T-cell (primary cell): ENCODE measurements at regions not wholly inside any gene's neighbourhood (a gene's known extent, or its start where the extent isn't known, plus 50 kb on each side); places are given as distances from the start of the nearest gene placed in this dataset.

Source experiments
- ATAC-seq, 4 experiments: fragments of 200-7000 bp in 3 of 4; fragments of 150-1000 bp in 1 of 4; cut with Tn5 transposase; replicated peaks in 1 of 4; 1 replicate in 3 of 4; 2 replicates in 1 of 4; pipeline ENCODE4 v1.10.0; 2021; ENCODE audit warnings: moderate library complexity in 3 of 4, mild to moderate bottlenecking in 2 of 4, moderate number of reproducible peaks in 1 of 4
- CTCF ChIA-PET, 2 donors: fragments of 300-600 bp; sonication (Branson Sonifier 250); formaldehyde crosslinking; loops; one replicate each; lab custom pipeline; 2022; ENCODE audit warnings: antibody characterized with exemption in 2 of 2; lab: Charles Lee
- POLR2A ChIA-PET, 2 donors: fragments of 300-600 bp; sonication (Branson Sonifier 250); formaldehyde crosslinking; loops; one replicate each; lab custom pipeline; 2022; ENCODE audit warnings: antibody characterized with exemption in 2 of 2; lab: Charles Lee
- DNase-seq, 35 experiments: peaks; one replicate each; pipeline versions ENCODE4 v3.0.0 to v3.0.0-alpha.2; 2013 to 2023
- H3K27ac ChIP-seq: one replicate; pipeline ENCODE4 v1.5.1; 2013; ENCODE audit warnings: low read length
- H3K27me3 ChIP-seq, 2 experiments: replicated peaks in 1 of 2; 1 replicate in 1 of 2; 2 replicates in 1 of 2; pipeline versions ENCODE4 v1.6.1 to v1.7.0; 2013; ENCODE audit warnings: low read length in 1 of 2, mixed read lengths in 1 of 2; ENCODE audit not compliant: control insufficient read depth in 2 of 2, insufficient read depth in 2 of 2; ENCODE audit errors: extremely low read depth in 1 of 2
- H3K36me3 ChIP-seq, 2 donors: 1 replicate in 1 of 2; 2 replicates in 1 of 2; pipeline versions ENCODE4 v1.6.1 to v1.7.0; 2013; ENCODE audit warnings: low read length in 1 of 2; ENCODE audit not compliant: control insufficient read depth in 2 of 2, insufficient read depth in 1 of 2; ENCODE audit errors: extremely low read depth in 1 of 2
- H3K4me1 ChIP-seq, 2 experiments: 1 replicate in 1 of 2; 2 replicates in 1 of 2; pipeline versions ENCODE4 v1.6.1 to v1.7.0; 2013; ENCODE audit warnings: low read length in 2 of 2, mixed read lengths in 1 of 2; ENCODE audit not compliant: insufficient read depth in 2 of 2, control insufficient read depth in 1 of 2; ENCODE audit errors: extremely low read depth in 1 of 2
- H3K4me3 ChIP-seq, 2 donors: 1 replicate in 1 of 2; 2 replicates in 1 of 2; pipeline versions ENCODE4 v1.5.1 to v1.7.0; 2013; ENCODE audit warnings: mild to moderate bottlenecking in 2 of 2, low read length in 1 of 2, moderate library complexity in 1 of 2; ENCODE audit not compliant: control insufficient read depth in 1 of 2; ENCODE audit errors: extremely low read depth in 1 of 2
- H3K9me3 ChIP-seq: 2 replicates; pipeline ENCODE4 v1.7.0; 2013
- H3K27ac Mint-ChIP-seq, 2 donors: one replicate each; pipeline ENCODE4 v1.8.0; 2020 to 2021; ENCODE audit warnings: mild to moderate bottlenecking in 2 of 2, mixed read lengths in 2 of 2
- H3K27me3 Mint-ChIP-seq, 2 donors: one replicate each; pipeline ENCODE4 v1.8.0; 2021 to 2022; ENCODE audit warnings: mixed read lengths in 2 of 2
- H3K36me3 Mint-ChIP-seq: one replicate; pipeline ENCODE4 v1.8.0; 2021; ENCODE audit warnings: mixed read lengths
- H3K4me1 Mint-ChIP-seq, 3 donors: one replicate each; pipeline ENCODE4 v1.8.0; 2020 to 2022; ENCODE audit warnings: mixed read lengths in 3 of 3, mild to moderate bottlenecking in 1 of 3
- H3K4me3 Mint-ChIP-seq, 3 donors: one replicate each; pipeline ENCODE4 v1.8.0; 2020 to 2022; ENCODE audit warnings: mild to moderate bottlenecking in 3 of 3, mixed read lengths in 3 of 3, moderate library complexity in 3 of 3
- H3K9me3 Mint-ChIP-seq, 3 donors: one replicate each; pipeline ENCODE4 v1.8.0; 2020 to 2022; ENCODE audit warnings: mixed read lengths in 3 of 3
- WGBS: methylation state at CpG from one replicate; pipeline ENCODE4 v1.1.5; 2013; ENCODE audit warnings: missing lambda C conversion rate; ENCODE audit not compliant: insufficient coverage; 5-methylcytosine and 5-hydroxymethylcytosine counted together

- Mint-ChIP-seq H3K4me3 (no peak overlapping the region), H3K27me3 (peaks cover 13 to 16% of the 10 kb centered on the region in 2 donors), H3K4me1 (no peaks in the 10 kb centered on the region), H3K36me3 (no peaks in the 10 kb centered on the region), H3K9me3 (peaks cover 3 to 13% (median 11%) of the 10 kb centered on the region in 3 donors), H3K27ac (no peak overlapping the region)
- Histone ChIP-seq H3K4me3 (no peak overlapping the region), H3K27ac (no peak overlapping the region), H3K36me3 (no peaks in the 10 kb centered on the region), H3K4me1 (no peaks in the 10 kb centered on the region), H3K27me3 (peaks cover 0 to 2% of the 10 kb centered on the region in 2 experiments), H3K9me3 (no peaks in the 10 kb centered on the region)
- DNase-seq = no peak
- 71% methylated on average over 1 of the region's 2 CpGs for WGBS
- CTCF ChIA-PET = no interaction called here
- POLR2A ChIA-PET = no interaction called here
- no peak for ATAC-seq
Observed at GRCh38 chr5:61724102-61724501, 392.0 kb downstream of the ZSWIM6 start.

GRCh38 chr5:61728287-61728686 lies 396.2 kb downstream of the ZSWIM6 start:
- no peaks in the 10 kb centered on the region for H3K4me1 Mint-ChIP-seq
- CTCF ChIA-PET = no interaction called here
- Histone ChIP-seq H3K36me3 (no peaks in the 10 kb centered on the region), H3K9me3 (no peaks in the 10 kb centered on the region), H3K27me3 (peaks cover 0 to 9% of the 10 kb centered on the region in 2 experiments), H3K4me1 (no peaks in the 10 kb centered on the region), H3K27ac (no peak overlapping the region), H3K4me3 (no peak overlapping the region)
- peaks cover 0 to 4% (median 3%) of the 10 kb centered on the region in 3 donors for H3K9me3 Mint-ChIP-seq
- peaks cover 26 to 32% of the 10 kb centered on the region in 2 donors for H3K27me3 Mint-ChIP-seq
- H3K36me3 Mint-ChIP-seq = no peaks in the 10 kb centered on the region
- no peak overlapping the region for H3K27ac Mint-ChIP-seq
- 67% methylated on average over 1 of the region's 1 CpG for WGBS
- DNase-seq (no peak), ATAC-seq (no peak)
- POLR2A ChIA-PET = no interaction called here
- no peak overlapping the region for H3K4me3 Mint-ChIP-seq

- no peaks in the 10 kb centered on the region for H3K4me1 Mint-ChIP-seq
- peaks cover 0 to 9% of the 10 kb centered on the region in 2 experiments for H3K27me3 ChIP-seq
- no peaks in the 10 kb centered on the region for H3K36me3 Mint-ChIP-seq
- 28% methylated on average over 2 of the region's 3 CpGs for WGBS
- H3K27me3 Mint-ChIP-seq = peaks cover 18 to 26% of the 10 kb centered on the region in 2 donors
- no peaks in the 10 kb centered on the region for H3K9me3 Mint-ChIP-seq
- H3K36me3 ChIP-seq = no peaks in the 10 kb centered on the region
- no peak overlapping the region for H3K4me3 ChIP-seq
- H3K27ac Mint-ChIP-seq = no peak overlapping the region
- DNase-seq (no peak), ATAC-seq (no peak)
- H3K9me3 ChIP-seq = no peaks in the 10 kb centered on the region
- H3K4me1 ChIP-seq = no peaks in the 10 kb centered on the region
- H3K4me3 Mint-ChIP-seq = no peak overlapping the region
- no peak overlapping the region for H3K27ac ChIP-seq
- ChIA-PET CTCF (no interaction called here), POLR2A (no interaction called here)
Observed at GRCh38 chr5:61730866-61731265, 398.8 kb downstream of the ZSWIM6 start.

- ATAC-seq (no peak), DNase-seq (no peak)
- no peaks in the 10 kb centered on the region for H3K36me3 ChIP-seq
- ChIA-PET CTCF (no interaction called here), POLR2A (no interaction called here)
- no peaks in the 10 kb centered on the region for H3K9me3 Mint-ChIP-seq
- no peaks in the 10 kb centered on the region for H3K4me1 ChIP-seq
- peaks cover 0 to 9% of the 10 kb centered on the region in 2 experiments for H3K27me3 ChIP-seq
- no peak overlapping the region for H3K27ac Mint-ChIP-seq
- 76% methylated on average over 4 of the region's 6 CpGs for WGBS
- no peaks in the 10 kb centered on the region for H3K4me1 Mint-ChIP-seq
- H3K27ac ChIP-seq = no peak overlapping the region
- no peak overlapping the region for H3K4me3 Mint-ChIP-seq
- H3K9me3 ChIP-seq = no peaks in the 10 kb centered on the region
- H3K4me3 ChIP-seq = no peak overlapping the region
- H3K36me3 Mint-ChIP-seq = no peaks in the 10 kb centered on the region
- peaks cover 16 to 23% of the 10 kb centered on the region in 2 donors for H3K27me3 Mint-ChIP-seq
Observed at GRCh38 chr5:61731267-61731945, 399.3 kb downstream of the ZSWIM6 start.

GRCh38 chr5:61731946-61732314 lies 399.9 kb downstream of the ZSWIM6 start:
- Histone ChIP-seq H3K4me3 (no peak overlapping the region), H3K4me1 (no peaks in the 10 kb centered on the region), H3K27me3 (peaks cover 0 to 9% of the 10 kb centered on the region in 2 experiments), H3K36me3 (no peaks in the 10 kb centered on the region), H3K27ac (no peak overlapping the region), H3K9me3 (no peaks in the 10 kb centered on the region)
- Mint-ChIP-seq H3K9me3 (no peaks in the 10 kb centered on the region), H3K4me3 (no peak overlapping the region), H3K4me1 (no peaks in the 10 kb centered on the region), H3K27ac (no peak overlapping the region), H3K27me3 (peaks cover 16 to 23% of the 10 kb centered on the region in 2 donors), H3K36me3 (no peaks in the 10 kb centered on the region)
- no peak for ATAC-seq
- POLR2A ChIA-PET = no interaction called here
- CTCF ChIA-PET = no interaction called here
- no peak for DNase-seq
- 75% methylated on average over 2 of the region's 5 CpGs for WGBS

GRCh38 chr5:61732369-61732768 lies 400.3 kb downstream of the ZSWIM6 start:
- Histone ChIP-seq H3K36me3 (no peaks in the 10 kb centered on the region), H3K27ac (no peak overlapping the region), H3K4me3 (no peak overlapping the region), H3K27me3 (peaks cover 0 to 9% of the 10 kb centered on the region in 2 experiments), H3K9me3 (no peaks in the 10 kb centered on the region), H3K4me1 (no peaks in the 10 kb centered on the region)
- H3K4me1 Mint-ChIP-seq = no peaks in the 10 kb centered on the region
- peaks cover 16 to 23% of the 10 kb centered on the region in 2 donors for H3K27me3 Mint-ChIP-seq
- DNase-seq (no peak), ATAC-seq (no peak)
- ChIA-PET CTCF (no interaction called here), POLR2A (no interaction called here)
- WGBS = 75% methylated on average over 1 of the region's 12 CpGs
- no peaks in the 10 kb centered on the region for H3K36me3 Mint-ChIP-seq
- H3K9me3 Mint-ChIP-seq = no peaks in the 10 kb centered on the region
- no peak overlapping the region for H3K27ac Mint-ChIP-seq
- H3K4me3 Mint-ChIP-seq = no peak overlapping the region
